Astrocyte (in vitro differentiated cells and primary cell): ENCODE measurements at regions not wholly inside any gene's neighbourhood (a gene's known extent, or its start where the extent isn't known, plus 50 kb on each side); places are given as distances from the start of the nearest gene placed in this dataset.

Source experiments
- EZH2 ChIP-seq: IDR thresholded peaks from 2 replicates; pipeline ENCODE4 v1.6.1; 2012; ENCODE audit warnings: mild to moderate bottlenecking, low read length, inconsistent platforms; ENCODE audit not compliant: insufficient read depth
- TF ChIP-seq, protein P1 (sequence below): IDR thresholded peaks from 2 replicates; pipeline ENCODE4 v1.5.1; 2011; ENCODE audit warnings: low read depth, mild to moderate bottlenecking, inconsistent platforms, low read length, moderate library complexity; ENCODE audit not compliant: insufficient read depth

DNA sequence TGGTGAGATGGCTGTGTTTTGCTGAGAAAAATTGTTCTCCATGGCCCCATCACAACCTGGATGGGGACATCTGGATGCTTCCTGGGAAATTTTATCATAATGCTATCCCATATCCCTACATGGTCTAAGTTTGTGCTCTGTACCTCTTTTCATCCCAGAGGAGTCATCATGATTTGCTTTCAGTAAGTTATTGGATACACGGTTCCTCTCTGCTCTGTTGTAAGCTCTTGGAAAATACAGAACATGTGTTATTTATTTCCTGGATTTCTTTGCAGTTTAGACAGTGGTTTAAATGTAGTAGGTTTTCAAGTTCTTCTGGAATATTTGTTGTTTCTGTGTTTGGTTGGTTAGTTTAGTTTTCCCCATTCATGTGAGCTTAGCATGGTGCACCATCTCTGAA is 129.2 kb upstream of the ECI2 start:
- TF ChIP-seq, protein P1, sequence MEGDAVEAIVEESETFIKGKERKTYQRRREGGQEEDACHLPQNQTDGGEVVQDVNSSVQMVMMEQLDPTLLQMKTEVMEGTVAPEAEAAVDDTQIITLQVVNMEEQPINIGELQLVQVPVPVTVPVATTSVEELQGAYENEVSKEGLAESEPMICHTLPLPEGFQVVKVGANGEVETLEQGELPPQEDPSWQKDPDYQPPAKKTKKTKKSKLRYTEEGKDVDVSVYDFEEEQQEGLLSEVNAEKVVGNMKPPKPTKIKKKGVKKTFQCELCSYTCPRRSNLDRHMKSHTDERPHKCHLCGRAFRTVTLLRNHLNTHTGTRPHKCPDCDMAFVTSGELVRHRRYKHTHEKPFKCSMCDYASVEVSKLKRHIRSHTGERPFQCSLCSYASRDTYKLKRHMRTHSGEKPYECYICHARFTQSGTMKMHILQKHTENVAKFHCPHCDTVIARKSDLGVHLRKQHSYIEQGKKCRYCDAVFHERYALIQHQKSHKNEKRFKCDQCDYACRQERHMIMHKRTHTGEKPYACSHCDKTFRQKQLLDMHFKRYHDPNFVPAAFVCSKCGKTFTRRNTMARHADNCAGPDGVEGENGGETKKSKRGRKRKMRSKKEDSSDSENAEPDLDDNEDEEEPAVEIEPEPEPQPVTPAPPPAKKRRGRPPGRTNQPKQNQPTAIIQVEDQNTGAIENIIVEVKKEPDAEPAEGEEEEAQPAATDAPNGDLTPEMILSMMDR, result no peak
- TF ChIP-seq EZH2, result no peak
